ENCODE measurements at regions not wholly inside any gene's neighbourhood (a gene's known extent, or its start where the extent isn't known, plus 50 kb on each side); places are given as distances from the start of the nearest gene placed in this dataset.
A peak's percentile ranks its signal among the peaks of the same experiment; 100 is the strongest.

- peaks cover 13% of the 10 kb centered on the region; the same call in 1 of the 2 replicates for H3K4me1 Mint-ChIP-seq (ENCODE audit: low read depth)
- TF ChIP-seq, protein P1, sequence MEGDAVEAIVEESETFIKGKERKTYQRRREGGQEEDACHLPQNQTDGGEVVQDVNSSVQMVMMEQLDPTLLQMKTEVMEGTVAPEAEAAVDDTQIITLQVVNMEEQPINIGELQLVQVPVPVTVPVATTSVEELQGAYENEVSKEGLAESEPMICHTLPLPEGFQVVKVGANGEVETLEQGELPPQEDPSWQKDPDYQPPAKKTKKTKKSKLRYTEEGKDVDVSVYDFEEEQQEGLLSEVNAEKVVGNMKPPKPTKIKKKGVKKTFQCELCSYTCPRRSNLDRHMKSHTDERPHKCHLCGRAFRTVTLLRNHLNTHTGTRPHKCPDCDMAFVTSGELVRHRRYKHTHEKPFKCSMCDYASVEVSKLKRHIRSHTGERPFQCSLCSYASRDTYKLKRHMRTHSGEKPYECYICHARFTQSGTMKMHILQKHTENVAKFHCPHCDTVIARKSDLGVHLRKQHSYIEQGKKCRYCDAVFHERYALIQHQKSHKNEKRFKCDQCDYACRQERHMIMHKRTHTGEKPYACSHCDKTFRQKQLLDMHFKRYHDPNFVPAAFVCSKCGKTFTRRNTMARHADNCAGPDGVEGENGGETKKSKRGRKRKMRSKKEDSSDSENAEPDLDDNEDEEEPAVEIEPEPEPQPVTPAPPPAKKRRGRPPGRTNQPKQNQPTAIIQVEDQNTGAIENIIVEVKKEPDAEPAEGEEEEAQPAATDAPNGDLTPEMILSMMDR (IDR thresholded peaks at IDR 0.05): no peak
- no peak overlapping the region for H3K27ac Mint-ChIP-seq
- no peak for DNase-seq
- H3K36me3 Mint-ChIP-seq (ENCODE audit: low read depth): no peaks in the 10 kb centered on the region
- no peaks in the 10 kb centered on the region; the same call in 1 of the 2 replicates for H3K27me3 Mint-ChIP-seq (ENCODE audit: insufficient read depth)
- no peaks in the 10 kb centered on the region for H3K9me3 Mint-ChIP-seq
- H3K4me3 Mint-ChIP-seq: no peak overlapping the region
These were observed 163.0 kb upstream of the CCDC179 start for GRCh38 chr11:23023319-23023718.

DNA sequence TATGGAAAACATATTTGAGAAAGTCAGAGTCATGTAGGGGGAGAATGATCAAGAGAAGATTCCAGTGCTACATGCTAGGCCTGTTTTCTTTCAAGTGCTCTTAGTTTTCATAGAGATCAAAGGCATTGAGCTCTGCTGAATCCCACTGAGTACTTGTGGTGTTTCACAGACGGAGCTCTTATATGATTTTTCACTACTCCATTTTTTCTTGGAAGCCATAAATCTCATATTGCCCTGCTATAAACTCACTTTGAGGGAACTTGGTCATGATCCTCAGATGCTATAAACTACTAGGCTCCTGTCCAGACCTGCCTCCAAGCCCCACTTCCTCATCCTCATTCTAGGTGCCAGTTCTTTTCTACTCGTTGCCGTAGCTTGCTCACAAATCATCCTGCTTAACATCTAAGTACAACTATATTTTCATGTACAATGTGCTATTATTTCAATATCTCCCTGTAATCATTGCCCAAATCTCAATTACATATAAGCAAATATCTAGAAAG, 180.8 kb upstream of the CCDC179 start:
- peaks cover 1% of the 10 kb centered on the region; the same call in 1 of the 2 replicates for H3K27me3 Mint-ChIP-seq (ENCODE audit: insufficient read depth)
- no peaks in the 10 kb centered on the region for H3K36me3 Mint-ChIP-seq (ENCODE audit: low read depth)
- DNase-seq: no peak
- H3K9me3 Mint-ChIP-seq: no peaks in the 10 kb centered on the region
- no peaks in the 10 kb centered on the region for H3K4me1 Mint-ChIP-seq (ENCODE audit: low read depth)
- TF ChIP-seq, protein P1 (IDR thresholded peaks at IDR 0.05): no peak
- H3K4me3 Mint-ChIP-seq: no peak overlapping the region
- no peak overlapping the region for H3K27ac Mint-ChIP-seq

GRCh38 chr11:23058656-23059055, 198.4 kb upstream of the CCDC179 start:
- Mint-ChIP-seq H3K4me1 (ENCODE audit: low read depth) (peaks cover 11% of the 10 kb centered on the region), H3K27me3 (ENCODE audit: insufficient read depth) (no peaks in the 10 kb centered on the region; the same call in 1 of the 2 replicates), H3K4me3 (no peak overlapping the region), H3K36me3 (ENCODE audit: low read depth) (no peaks in the 10 kb centered on the region), H3K9me3 (no peaks in the 10 kb centered on the region), H3K27ac (no peak overlapping the region)
- TF ChIP-seq, protein P1 (IDR thresholded peaks at IDR 0.05): no peak
- DNase-seq: no peak

DNA sequence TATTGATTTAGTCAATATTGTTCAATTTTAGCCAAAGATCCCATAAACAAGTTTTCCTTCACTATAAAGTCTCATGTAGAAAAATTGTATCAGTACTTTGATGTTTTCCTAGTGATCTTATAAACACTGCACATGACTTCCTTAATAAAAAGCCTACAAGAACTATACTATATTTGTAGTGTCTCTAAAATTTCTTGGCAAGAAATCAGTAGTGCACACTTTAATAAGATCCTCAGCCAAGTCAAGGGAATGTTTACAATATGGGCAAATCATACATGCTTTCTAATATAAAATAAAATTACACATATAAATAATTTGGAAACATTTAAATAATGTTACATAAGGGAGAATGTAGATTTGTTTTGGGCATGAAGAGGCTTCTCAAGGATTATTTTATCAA, 203.0 kb upstream of the CCDC179 start:
- TF ChIP-seq, protein P1 (IDR thresholded peaks at IDR 0.05): no peak
- no peak for DNase-seq
- Mint-ChIP-seq H3K27ac (no peak overlapping the region), H3K27me3 (ENCODE audit: insufficient read depth) (no peaks in the 10 kb centered on the region; the same call in 1 of the 2 replicates), H3K4me1 (ENCODE audit: low read depth) (no peaks in the 10 kb centered on the region), H3K4me3 (no peak overlapping the region), H3K36me3 (ENCODE audit: low read depth) (no peaks in the 10 kb centered on the region), H3K9me3 (no peaks in the 10 kb centered on the region)

- H3K9me3 Mint-ChIP-seq: no peaks in the 10 kb centered on the region
- H3K27ac Mint-ChIP-seq: peak overlapping the region; percentile 71
- H3K27me3 Mint-ChIP-seq (ENCODE audit: insufficient read depth): no peaks in the 10 kb centered on the region
- H3K4me3 Mint-ChIP-seq: peak overlapping the region; percentile 79
- TF ChIP-seq, protein P1 (IDR thresholded peaks at IDR 0.05): no peak
- no peaks in the 10 kb centered on the region for H3K36me3 Mint-ChIP-seq (ENCODE audit: low read depth)
- peaks cover 43% of the 10 kb centered on the region for H3K4me1 Mint-ChIP-seq (ENCODE audit: low read depth)
- DNase-seq: peak; percentile 47
These were observed 218.2 kb upstream of the CCDC179 start for GRCh38 chr11:23078289-23078971.

Data from HFFc6 (cell line).